ENCODE measurements at regions not wholly inside any gene's neighbourhood (a gene's known extent, or its start where the extent isn't known, plus 50 kb on each side); places are given as distances from the start of the nearest gene placed in this dataset.

GRCh38 chr3:39000008-39000450 is 51.7 kb downstream of the SCN11A start:
- peak; percentile 65 for DNase-seq (ENCODE audit: low read depth)

GRCh38 chr3:38998086-38998485 is 53.7 kb downstream of the SCN11A start:
- DNase-seq (ENCODE audit: low read depth): no peak

GRCh38 chr3:38996193-38996592 is 55.6 kb downstream of the SCN11A start:
- DNase-seq (ENCODE audit: low read depth): no peak

DNA sequence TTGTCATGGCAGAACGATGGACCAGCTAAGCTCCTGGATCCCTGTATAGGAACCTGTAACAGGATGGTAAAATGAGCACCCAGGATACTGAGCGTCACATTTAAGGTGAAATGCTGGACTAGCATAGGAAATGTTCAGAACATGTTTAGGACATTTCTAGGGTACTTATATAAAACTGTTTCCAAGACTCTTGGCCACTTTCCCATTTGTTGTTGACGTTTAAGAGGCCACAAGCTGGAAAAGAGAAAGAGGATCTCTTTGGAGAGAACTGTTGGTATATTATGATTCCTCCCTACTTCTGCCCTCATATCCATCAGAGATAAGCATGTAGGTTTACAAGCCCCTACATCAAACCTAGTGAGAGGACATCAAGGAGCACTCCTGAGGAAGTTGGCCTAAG is 57.5 kb downstream of the SCN11A start:
- no peak for DNase-seq (ENCODE audit: low read depth)

DNA sequence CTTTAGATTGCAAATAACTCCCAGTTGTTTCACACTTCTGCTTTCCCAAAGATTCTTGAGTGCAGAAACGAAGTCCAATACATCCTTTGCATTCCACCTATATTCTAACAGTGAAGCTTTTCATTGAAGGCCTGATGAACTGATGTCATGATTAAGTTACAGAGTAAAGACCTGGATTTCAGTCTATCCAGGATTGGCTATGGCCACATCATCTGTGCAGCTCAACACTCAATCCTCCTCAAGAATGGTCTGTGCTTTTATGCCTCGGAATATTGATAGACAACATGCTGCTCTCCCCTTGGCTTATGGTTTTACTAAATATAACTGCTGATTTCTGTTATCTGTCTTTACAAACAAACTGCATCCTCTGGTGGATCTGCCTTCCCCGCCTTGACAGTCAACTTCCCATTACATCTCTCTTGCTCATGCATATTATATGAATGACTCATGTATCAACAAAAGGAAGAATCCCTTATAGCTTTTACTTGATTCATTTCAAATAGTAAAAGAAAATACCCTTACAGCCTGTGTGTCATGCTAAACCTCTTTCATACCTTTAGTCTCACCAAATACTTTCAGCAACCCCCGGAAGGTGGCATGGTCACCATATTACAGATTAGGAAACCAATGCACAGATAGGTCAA is 59.5 kb downstream of the SCN11A start:
- peak; percentile 71 for DNase-seq (ENCODE audit: low read depth)

DNA sequence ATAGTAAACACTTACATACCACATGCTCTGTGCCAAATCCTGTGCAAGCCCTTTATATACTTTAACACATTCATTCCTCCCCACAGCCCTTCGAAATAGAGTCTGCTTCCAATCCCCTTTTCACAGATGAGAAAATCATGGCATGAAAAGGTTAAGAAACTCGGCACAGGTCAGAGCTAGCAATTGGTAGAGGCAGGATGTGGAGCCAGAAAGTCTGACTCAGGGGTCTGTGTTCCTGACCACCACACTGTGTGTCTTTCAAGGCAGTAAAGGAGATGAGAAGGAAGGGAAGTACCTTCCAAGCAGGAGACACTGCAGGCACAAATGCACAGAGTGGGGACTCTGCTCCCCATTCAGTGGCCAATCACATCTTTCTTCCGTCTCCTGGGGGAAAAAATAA is 61.1 kb downstream of the SCN11A start:
- DNase-seq (ENCODE audit: low read depth): no peak

DNA sequence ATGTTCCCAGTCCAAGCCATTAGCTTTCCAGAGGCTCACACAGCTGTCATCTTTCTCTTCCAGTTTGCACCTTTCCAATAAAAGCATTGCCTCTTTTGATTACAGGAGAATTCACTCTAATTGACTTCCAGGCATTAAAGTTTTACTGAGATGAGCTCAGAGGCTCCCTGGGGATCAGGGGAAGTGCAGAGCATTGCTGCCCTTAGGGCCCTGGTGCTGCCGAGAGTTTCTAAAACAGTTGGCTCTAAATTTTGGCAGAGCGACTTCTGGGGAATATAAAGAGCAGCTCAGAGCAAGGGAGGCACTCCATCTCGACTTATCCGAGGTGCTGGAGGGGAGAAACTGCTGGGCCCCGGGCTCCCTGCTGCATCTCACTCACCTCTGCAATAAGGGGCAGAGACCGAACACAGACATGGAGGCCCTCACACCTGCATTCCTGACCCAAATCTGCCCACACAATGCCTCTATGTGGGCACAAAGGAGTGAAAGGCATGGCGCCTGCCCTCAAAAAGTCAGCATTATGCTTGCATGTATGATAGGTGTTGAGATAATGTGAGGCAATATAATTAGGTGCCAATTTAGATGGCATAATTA is 61.7 kb downstream of the SCN11A start:
- no peak for DNase-seq (ENCODE audit: low read depth)

DNA sequence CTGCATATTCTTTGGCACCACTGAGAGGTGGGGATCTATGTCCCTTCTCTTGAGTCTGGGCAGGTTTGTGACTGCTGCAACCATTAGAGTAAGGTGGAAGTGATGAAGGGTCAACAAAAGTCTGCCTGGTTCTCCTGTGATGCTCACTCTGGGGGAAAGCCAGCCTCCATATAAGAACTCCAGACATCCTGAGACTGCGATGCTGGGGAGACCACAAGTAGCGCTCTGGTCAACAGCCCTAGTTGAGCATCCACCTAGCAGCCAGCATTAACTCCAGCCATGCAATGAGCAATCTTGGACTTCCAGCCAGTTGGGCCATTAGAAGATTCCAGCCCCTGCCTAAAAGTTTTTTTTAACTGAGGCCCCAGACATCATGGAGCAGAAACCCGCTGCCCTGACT is 62.8 kb downstream of the SCN11A start:
- no peak for DNase-seq (ENCODE audit: low read depth)

- no peak for DNase-seq (ENCODE audit: low read depth)
Measured at GRCh38 chr3:38987456-38987855, 64.3 kb downstream of the SCN11A start.

DNA sequence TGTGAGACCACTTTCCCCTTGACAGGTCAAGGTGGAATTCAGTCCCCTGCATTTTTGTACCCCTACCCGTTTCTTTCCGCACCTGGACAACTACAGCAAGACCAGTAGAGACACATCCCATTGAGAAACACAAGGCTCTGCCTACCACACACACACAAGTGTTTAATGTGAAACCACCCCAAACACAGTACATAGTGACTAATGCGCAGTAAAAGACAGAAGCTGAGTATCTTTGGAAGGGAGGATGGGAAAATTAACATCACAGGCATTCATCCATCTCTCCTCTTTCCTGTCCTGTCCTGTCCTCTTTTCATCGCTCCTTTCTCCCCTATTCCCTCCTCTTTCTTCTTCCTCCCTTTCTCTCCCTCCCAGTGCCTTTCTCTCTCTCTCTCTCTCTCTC is 64.8 kb downstream of the SCN11A start:
- no peak for DNase-seq (ENCODE audit: low read depth)

DNA sequence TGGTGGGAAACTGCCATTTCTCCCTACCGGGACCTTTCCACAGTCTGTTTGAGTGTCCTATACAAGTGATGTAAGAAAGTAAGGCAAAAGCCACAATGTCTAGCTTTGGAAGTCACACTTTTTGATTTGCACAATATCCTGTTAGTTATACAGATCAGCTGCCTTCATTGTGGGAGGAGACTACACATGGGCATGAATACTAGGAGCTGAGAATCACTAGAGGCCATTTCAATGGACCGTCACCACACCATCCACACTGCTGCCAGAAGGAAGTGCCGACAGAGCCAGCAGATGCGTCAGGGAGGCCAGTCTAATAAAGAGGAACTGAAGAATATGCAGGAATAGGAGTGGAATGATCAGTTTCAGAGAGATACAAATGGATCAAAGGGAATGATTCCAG is 65.8 kb downstream of the SCN11A start:
- DNase-seq (ENCODE audit: low read depth): peak; percentile 14

- peak; percentile 24 for DNase-seq (ENCODE audit: low read depth)
Measured at GRCh38 chr3:38985581-38985980, 66.2 kb downstream of the SCN11A start.

DNA sequence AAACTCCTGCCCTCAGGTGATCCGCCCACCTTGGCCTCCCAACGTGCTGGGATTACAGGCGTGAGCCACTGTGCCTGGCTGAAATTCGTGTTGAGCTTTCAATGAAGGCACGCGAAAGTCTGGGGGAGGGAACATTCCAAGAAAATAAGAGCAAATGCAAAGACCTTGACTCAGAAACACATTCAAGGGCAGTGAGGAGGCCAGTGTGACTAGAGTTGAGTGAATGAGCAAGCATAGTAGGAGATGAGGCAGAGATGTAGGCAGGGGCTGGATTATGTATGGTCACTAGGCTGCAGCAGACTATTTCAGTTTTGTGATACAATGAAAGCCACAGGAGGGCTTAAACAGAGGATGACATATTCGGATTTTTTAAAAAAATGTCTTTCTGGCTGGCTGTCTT is 67.0 kb downstream of the SCN11A start:
- no peak for DNase-seq (ENCODE audit: low read depth)

DNA sequence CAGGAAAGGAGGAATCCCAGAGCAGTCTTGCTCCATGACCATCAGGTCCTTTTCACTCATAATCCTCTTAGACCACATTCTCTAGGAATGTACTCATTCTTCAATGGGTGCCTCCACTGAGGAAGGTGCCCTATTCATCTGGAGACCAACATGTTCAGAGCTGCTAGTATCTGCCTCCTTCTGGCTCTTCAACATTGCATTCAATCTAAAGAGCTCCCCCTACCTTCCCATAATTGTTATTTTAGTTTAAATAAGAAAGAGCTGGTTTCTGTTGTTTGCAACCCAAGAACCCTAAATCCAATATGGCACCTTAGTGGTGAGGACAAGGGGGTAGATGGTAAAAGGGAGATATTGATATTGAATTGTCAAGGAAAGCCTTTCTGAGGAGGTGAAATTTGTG is 67.6 kb downstream of the SCN11A start:
- no peak for DNase-seq (ENCODE audit: low read depth)

DNA sequence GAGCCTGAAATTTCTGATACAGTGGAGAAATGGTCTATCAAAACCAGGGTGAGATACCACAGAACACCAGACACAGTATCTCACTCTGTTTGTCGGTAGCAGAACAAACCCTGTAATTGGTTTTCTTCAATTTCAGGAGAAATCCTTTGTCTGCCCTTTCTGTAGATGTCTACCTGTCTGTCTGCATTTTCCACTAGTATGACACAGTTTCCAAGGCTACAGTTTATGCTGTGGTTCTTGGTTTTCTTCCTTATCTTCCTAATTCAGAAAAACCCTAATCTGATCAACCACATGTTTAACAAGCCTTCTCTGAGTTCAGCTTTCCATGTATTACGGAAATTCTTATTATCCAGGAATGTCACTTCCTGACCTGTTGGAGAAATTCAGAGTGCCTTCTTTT is 70.8 kb downstream of the SCN11A start:
- DNase-seq (ENCODE audit: low read depth): no peak

DNA sequence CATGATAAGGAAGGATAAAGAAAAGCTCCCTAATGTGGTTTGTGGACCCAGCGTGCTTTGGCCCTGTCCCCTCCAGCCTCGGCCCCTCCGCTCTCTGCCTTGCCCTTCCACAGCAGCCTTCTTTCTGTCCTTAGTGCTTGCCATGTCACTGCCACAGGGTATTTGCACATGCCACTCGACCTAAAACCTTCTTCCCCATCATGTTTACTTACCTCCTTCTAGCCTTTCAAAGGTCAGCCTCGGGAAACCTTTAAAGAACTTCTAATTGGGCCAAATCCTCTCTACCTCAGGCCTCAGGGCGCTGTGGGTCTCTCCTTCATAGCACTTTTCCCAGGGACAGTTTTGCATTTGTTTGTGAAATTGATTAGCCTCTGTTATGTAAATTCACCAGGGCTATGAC is 73.0 kb downstream of the SCN11A start:
- DNase-seq (ENCODE audit: low read depth): no peak

DNA sequence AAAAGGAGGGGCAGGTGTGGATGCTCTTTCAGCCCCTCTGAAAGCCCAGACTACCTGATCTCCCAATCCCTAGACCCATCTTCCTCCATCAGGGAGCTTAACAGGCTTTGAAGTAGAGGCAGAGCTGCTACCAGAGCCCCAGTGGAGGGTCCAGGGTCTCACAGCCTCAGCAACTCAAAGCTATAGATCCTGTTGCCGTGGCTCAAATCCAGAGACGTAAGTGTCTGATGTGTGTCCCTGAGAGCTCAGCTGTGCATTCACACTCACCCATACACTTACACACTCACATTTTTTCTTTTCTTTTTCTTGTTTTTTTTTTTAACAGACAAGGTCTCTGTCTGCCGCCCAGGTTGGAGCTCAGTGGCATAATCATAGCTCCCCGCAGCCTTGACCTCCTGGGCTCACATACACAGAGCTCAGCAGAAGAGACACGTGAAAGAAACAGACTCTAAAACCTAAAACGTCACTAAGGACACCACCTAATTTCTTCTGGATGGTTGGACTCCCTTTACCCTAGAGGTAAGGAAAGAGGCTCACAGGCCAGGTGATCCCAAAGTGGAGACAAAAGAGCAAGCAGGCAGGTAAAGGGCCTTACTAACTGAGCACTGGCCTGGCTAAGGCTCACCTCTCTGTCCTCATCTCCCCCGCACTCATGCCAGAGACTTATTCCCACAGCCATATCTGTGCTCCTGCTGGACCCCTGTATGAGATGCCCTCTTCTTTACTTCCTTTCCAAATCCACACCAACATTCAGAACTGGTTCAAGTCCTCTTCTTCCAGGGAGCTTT is 80.7 kb downstream of the SCN11A start:
- DNase-seq (ENCODE audit: low read depth): no peak

- DNase-seq (ENCODE audit: low read depth): no peak
Measured at GRCh38 chr3:38969317-38970235, 82.2 kb downstream of the SCN11A start.

GRCh38 chr3:38968891-38969290 is 82.9 kb downstream of the SCN11A start:
- no peak for DNase-seq (ENCODE audit: low read depth)

- no peak for DNase-seq (ENCODE audit: low read depth)
Measured at GRCh38 chr3:38968403-38968802, 83.3 kb downstream of the SCN11A start.

GRCh38 chr3:38967693-38967989 is 84.1 kb downstream of the SCN11A start:
- no peak for DNase-seq (ENCODE audit: low read depth)

All from RPMI7951 (cell line).